Upper lobe of left lung (tissue), 6 donors: ENCODE measurements at regions not wholly inside any gene's neighbourhood (a gene's known extent, or its start where the extent isn't known, plus 50 kb on each side); places are given as distances from the start of the nearest gene placed in this dataset.

Source experiments
- ATAC-seq, 2 donors: fragments of 200-7000 bp; cut with Tn5 transposase; one replicate each; pipeline ENCODE4 v1.9.1; 2022; ENCODE audit warnings: mild to moderate bottlenecking in 2 of 2, moderate library complexity in 2 of 2; ENCODE audit not compliant: low FRiP score in 2 of 2
- DNase-seq, 2 donors: peaks; one replicate each; pipeline ENCODE4 v3.0.0-alpha.2; 2019 to 2020
- H3K27ac ChIP-seq, 4 donors: fragments of 200-600 bp; sonication (generic); one replicate each; pipeline ENCODE4 v1.5.1; 2016 to 2019
- H3K27me3 ChIP-seq, 4 donors: fragments of 200-600 bp; sonication (generic); one replicate each; pipeline ENCODE4 v1.5.1; 2017 to 2019
- H3K36me3 ChIP-seq, 4 donors: fragments of 200-600 bp; sonication (generic); one replicate each; pipeline ENCODE4 v1.5.1; 2016 to 2019
- H3K4me1 ChIP-seq, 4 donors: fragments of 200-600 bp; sonication (generic); one replicate each; pipeline ENCODE4 v1.5.1; 2018 to 2019
- H3K4me3 ChIP-seq, 4 donors: fragments of 200-600 bp; sonication (generic); one replicate each; pipeline ENCODE4 v1.5.1; 2017 to 2019; ENCODE audit warnings: mild to moderate bottlenecking in 2 of 4, moderate library complexity in 1 of 4
- H3K9me3 ChIP-seq, 4 donors: fragments of 200-600 bp; sonication (generic); one replicate each; pipeline ENCODE4 v1.5.1; 2018 to 2019
- EP300 ChIP-seq, 4 donors: sonication (generic); formaldehyde crosslinking; IDR thresholded peaks; one replicate each; pipeline ENCODE4 v1.5.1; 2017; ENCODE audit warnings: antibody characterized with exemption in 4 of 4, control low read depth in 2 of 4
- POLR2A ChIP-seq, 4 donors: fragments of 450-650 bp; IDR thresholded peaks; one replicate each; pipeline ENCODE4 v1.5.1; 2016 to 2017; ENCODE audit warnings: antibody characterized with exemption in 4 of 4, mild to moderate bottlenecking in 2 of 4
- POLR2AphosphoS5 ChIP-seq, 2 donors: sonication (generic); formaldehyde crosslinking; IDR thresholded peaks; one replicate each; pipeline ENCODE4 v1.5.1; 2017; ENCODE audit warnings: antibody characterized with exemption in 2 of 2
- WGBS, 2 donors: methylation state at CpG; one replicate each; pipeline ENCODE4 v1.1.5; 2017 to 2018; 5-methylcytosine and 5-hydroxymethylcytosine counted together
- TF ChIP-seq, protein P1 (sequence below), 6 experiments: fragments of 450-650 bp in 4 of 6; fragments of 200-600 bp in 2 of 6; sonication (generic) in 2 of 6; IDR thresholded peaks; one replicate each; pipeline ENCODE4 v1.5.1; 2016 to 2019; ENCODE audit warnings: antibody characterized with exemption in 6 of 6
- donor health status: DM: no; HTN: no; CAD: no; lungs with moderate emphysema.
- donor health status: DM: no; HTN: yes; CAD: no; lungs with severe emphysema.

GRCh38 chr17:12514596-12514995 lies 151.1 kb upstream of the MYOCD start:
- no peak for ATAC-seq
- Histone ChIP-seq H3K36me3 (no peaks in the 10 kb centered on the region), H3K4me1 (no peaks in the 10 kb centered on the region), H3K9me3 (peaks cover 0 to 3% (median 0%) of the 10 kb centered on the region in 4 donors), H3K27ac (no peak overlapping the region), H3K27me3 (no peaks in the 10 kb centered on the region), H3K4me3 (no peak overlapping the region)
- no peak for DNase-seq
- WGBS, 2 donors, result 92 to 94% methylated on average over 5 of the region's 5 CpGs
- TF ChIP-seq, protein P1, sequence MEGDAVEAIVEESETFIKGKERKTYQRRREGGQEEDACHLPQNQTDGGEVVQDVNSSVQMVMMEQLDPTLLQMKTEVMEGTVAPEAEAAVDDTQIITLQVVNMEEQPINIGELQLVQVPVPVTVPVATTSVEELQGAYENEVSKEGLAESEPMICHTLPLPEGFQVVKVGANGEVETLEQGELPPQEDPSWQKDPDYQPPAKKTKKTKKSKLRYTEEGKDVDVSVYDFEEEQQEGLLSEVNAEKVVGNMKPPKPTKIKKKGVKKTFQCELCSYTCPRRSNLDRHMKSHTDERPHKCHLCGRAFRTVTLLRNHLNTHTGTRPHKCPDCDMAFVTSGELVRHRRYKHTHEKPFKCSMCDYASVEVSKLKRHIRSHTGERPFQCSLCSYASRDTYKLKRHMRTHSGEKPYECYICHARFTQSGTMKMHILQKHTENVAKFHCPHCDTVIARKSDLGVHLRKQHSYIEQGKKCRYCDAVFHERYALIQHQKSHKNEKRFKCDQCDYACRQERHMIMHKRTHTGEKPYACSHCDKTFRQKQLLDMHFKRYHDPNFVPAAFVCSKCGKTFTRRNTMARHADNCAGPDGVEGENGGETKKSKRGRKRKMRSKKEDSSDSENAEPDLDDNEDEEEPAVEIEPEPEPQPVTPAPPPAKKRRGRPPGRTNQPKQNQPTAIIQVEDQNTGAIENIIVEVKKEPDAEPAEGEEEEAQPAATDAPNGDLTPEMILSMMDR (IDR thresholded peaks at IDR 0.05), result no peak
- TF ChIP-seq EP300 (IDR thresholded peaks at IDR 0.05) (no peak), POLR2A (IDR thresholded peaks at IDR 0.05) (no peak), POLR2AphosphoS5 (IDR thresholded peaks at IDR 0.05) (no peak)

DNA sequence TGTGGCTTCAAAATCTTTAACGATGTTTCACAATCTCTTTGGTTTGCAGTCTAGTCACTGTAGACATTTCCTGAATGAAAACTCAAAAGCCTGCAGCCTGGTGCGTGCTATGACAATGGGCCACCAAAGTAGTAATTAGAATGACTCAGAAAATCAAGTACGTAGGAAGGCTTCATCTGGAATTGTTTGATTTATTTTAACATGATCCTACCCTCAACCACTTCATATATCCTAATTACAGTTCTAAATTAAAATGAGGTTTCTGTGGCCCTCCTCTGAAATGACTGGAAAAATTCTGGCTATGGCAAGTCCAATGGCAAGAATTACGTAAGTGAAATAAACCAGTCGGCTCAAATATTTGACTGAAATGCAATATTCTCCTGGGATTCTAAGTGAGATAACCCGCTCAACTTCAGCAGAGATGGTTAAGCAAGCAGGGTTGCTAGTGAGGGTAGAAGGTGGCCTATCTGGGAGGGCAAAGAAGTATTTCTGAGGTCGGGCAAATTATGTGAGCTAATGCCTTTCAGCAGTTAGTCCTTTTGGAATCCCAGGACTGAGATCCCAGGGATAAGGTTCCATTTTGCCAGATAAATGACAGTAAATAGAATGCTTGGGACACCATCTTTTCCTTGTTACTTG lies 145.6 kb upstream of the MYOCD start:
- ATAC-seq (no peak), DNase-seq (no peak)
- Histone ChIP-seq H3K36me3 (no peaks in the 10 kb centered on the region), H3K9me3 (no peaks in the 10 kb centered on the region), H3K4me3 (no peak overlapping the region), H3K4me1 (peaks cover 0 to 3% (median 0%) of the 10 kb centered on the region in 4 donors), H3K27me3 (no peaks in the 10 kb centered on the region), H3K27ac (no peak overlapping the region)
- 88 to 91% methylated on average over 7 of the region's 7 CpGs for WGBS, 2 donors
- TF ChIP-seq EP300 (IDR thresholded peaks at IDR 0.05), result no peak
- TF ChIP-seq, protein P1 (IDR thresholded peaks at IDR 0.05), result no peak
- no peak for TF ChIP-seq POLR2AphosphoS5 (IDR thresholded peaks at IDR 0.05)
- TF ChIP-seq POLR2A (IDR thresholded peaks at IDR 0.05), result no peak

DNA sequence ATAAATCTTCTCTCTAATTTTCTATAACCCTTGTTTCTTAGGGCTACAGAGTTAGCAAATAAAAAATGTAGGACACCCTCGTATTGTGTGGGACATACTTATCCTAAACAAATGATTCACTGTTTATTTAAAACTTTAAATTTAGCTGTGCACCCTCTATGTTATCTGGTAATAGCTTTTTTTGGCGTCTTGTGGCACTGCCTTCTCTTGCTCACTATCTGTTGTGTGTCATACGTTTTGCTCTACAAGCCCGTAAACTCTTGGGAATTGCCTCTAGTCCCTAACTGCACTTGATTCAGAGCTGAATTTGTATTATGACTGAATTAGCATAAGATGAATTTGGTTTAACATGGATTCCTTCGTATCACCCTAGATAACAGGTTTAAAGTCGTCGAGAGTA lies 144.3 kb upstream of the MYOCD start:
- H3K27ac ChIP-seq, result no peak overlapping the region

GRCh38 chr17:12522336-12522735 lies 143.4 kb upstream of the MYOCD start:
- DNase-seq (no peak), ATAC-seq (no peak)
- H3K27me3 ChIP-seq, result no peaks in the 10 kb centered on the region
- WGBS, 2 donors, result 72% methylated on average over 7 of the region's 7 CpGs
- H3K36me3 ChIP-seq, result no peaks in the 10 kb centered on the region
- no peak overlapping the region for H3K4me3 ChIP-seq
- H3K9me3 ChIP-seq, result no peaks in the 10 kb centered on the region
- H3K4me1 ChIP-seq, result peaks cover 0 to 3% (median 0%) of the 10 kb centered on the region in 4 donors
- TF ChIP-seq, protein P1 (IDR thresholded peaks at IDR 0.05), result no peak
- H3K27ac ChIP-seq, result no peak overlapping the region

More for the DNA sequence above, 144.3 kb upstream of the MYOCD start:
- no peak for DNase-seq
- WGBS, 2 donors, result 77 to 80% methylated on average over 7 of the region's 7 CpGs
- Histone ChIP-seq H3K4me1 (peaks cover 0 to 3% (median 0%) of the 10 kb centered on the region in 4 donors), H3K9me3 (no peaks in the 10 kb centered on the region), H3K36me3 (no peaks in the 10 kb centered on the region), H3K27me3 (no peaks in the 10 kb centered on the region), H3K4me3 (no peak overlapping the region)
- ATAC-seq, result no peak
- TF ChIP-seq POLR2A (IDR thresholded peaks at IDR 0.05) (no peak), EP300 (IDR thresholded peaks at IDR 0.05) (no peak), POLR2AphosphoS5 (IDR thresholded peaks at IDR 0.05) (no peak)
- TF ChIP-seq, protein P1 (IDR thresholded peaks at IDR 0.05), result no peak

GRCh38 chr17:12522743-12523183 lies 142.9 kb upstream of the MYOCD start:
- no peak for ATAC-seq
- H3K27ac ChIP-seq, result no peak overlapping the region

More at GRCh38 chr17:12522743-12523183, 142.9 kb upstream of the MYOCD start:
- TF ChIP-seq, protein P1 (IDR thresholded peaks at IDR 0.05), result no peak
- TF ChIP-seq POLR2AphosphoS5 (IDR thresholded peaks at IDR 0.05) (no peak), EP300 (IDR thresholded peaks at IDR 0.05) (no peak), POLR2A (IDR thresholded peaks at IDR 0.05) (no peak)
- Histone ChIP-seq H3K27me3 (no peaks in the 10 kb centered on the region), H3K4me3 (no peak overlapping the region), H3K4me1 (peaks cover 0 to 3% (median 0%) of the 10 kb centered on the region in 4 donors), H3K36me3 (no peaks in the 10 kb centered on the region), H3K9me3 (no peaks in the 10 kb centered on the region)
- WGBS, 2 donors, result 10 to 30% methylated on average over 5 to 6 of the region's 6 CpGs
- DNase-seq, result no peak
